CD4-positive, alpha-beta T cell treated with Interleukin-17A for 1 hour (primary cell): ENCODE measurements at regions not wholly inside any gene's neighbourhood (a gene's known extent, or its start where the extent isn't known, plus 50 kb on each side); places are given as distances from the start of the nearest gene placed in this dataset.

Source experiments
- DNase-seq: peaks from one replicate; pipeline ENCODE4 v3.0.0-alpha.2; 2020

GRCh38 chr20:11101696-11102095 lies 427.9 kb upstream of the JAG1 start:
- no peak for DNase-seq

DNA sequence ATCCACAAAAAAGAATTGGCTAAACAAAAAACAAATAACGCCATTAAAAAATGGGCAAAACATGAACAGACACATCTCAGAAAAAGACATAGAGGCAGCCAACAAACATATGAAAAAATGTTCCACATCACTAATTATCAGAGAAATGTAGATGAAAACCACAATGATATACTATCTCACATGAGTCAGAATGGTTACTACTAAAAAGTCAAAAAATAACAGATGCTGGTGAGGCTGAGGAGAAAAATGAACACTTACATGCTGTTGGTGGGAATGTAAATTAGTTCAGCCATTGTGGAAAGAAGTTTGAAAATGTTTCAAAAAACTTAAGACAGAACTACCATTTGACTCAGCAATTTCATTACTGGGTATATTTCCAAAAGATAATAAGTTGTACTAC lies 430.1 kb upstream of the JAG1 start:
- no peak for DNase-seq

DNA sequence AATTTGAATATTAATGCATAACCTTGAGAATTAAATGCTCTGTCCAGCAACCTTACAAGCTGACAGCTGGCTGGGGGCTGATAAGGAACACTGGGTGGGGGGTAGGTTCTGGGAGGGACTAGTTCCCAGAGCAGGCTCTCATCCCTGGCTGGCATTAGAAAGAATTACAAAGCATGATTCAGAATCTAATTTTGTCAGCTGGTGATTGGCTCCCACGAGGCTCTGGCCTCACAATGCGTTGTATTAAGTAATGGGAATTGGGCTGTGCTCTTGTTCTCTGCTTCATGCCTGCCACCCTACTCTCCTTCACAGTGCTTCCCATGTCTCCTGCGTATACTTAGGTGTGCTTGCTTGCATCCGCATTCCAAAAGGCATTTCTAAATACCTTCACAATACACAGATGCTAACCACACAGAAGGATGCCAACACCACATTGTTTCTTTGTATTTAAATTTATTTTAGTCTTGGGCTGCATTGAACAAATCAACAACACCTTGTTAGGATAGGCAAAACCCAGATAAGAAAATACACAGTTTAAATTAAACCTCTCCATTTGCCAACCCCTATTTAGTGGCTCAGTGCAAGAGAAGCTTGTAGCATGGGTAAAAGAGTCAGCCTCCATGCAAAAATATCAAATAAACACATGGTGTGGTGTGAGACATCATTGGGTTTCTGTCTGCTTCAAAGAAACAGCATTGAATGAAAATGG lies 434.5 kb upstream of the JAG1 start:
- no peak for DNase-seq

DNA sequence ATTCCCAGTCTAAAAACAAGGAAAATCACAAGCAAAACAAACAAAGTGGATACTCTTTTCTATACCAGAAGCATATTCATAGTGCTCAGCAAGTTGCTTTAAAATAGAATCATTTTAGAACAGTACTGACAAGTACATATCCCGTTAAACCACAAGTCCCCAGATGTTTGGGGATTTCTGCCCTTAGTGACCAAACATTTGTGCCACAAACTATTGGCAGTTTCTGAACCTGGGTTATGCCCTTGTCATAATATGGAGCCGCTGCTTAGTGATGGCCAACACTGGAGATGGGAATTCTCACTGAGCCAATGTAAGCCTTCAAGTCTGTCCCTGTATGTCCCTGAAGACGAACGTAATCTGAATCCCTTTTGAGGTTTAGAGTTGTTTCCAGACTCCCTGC lies 436.7 kb upstream of the JAG1 start:
- DNase-seq: no peak

DNA sequence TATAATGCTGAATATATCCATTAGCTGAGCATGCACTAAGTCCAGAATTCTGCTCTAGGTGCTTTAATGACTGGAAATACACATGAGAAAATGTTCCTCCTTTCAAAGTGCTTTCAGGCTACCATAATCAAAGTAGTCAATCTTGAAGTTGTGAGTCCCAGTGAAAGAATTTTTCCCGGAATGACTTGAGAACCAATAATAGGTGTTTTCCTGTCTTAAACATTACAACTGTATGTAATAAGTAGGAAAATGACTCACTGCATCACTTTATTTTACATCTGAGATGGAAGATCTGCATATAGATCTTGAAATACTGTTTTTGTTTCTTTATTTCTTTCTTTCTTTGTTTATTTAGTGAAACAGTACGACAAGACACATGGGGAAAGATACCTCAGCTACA lies 437.4 kb upstream of the JAG1 start:
- DNase-seq: no peak

GRCh38 chr20:11112832-11113231 lies 439.0 kb upstream of the JAG1 start:
- no peak for DNase-seq

DNA sequence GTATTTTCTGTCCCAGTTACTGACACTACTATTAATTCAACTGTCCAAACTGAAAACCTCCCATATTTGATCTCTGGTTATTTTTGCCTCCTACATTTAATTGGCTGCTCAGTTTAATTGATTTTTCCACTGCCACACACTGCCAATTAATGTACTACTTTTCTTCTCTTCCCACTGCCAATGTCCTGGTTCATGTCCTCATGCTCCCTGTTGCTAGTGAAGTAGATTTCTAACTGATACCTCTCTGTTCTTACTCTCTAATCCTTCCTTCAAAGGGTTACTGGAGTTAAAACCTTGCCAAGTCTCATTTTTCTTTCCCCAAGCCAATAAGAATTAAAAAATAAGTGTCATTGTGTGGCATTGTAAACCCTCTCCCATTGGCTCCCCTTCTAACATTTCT lies 440.6 kb upstream of the JAG1 start:
- no peak for DNase-seq

GRCh38 chr20:11117808-11118528 lies 444.2 kb upstream of the JAG1 start:
- no peak for DNase-seq

- DNase-seq: no peak
These were observed 445.1 kb upstream of the JAG1 start for GRCh38 chr20:11118802-11119380.

GRCh38 chr20:11119573-11119972 lies 445.8 kb upstream of the JAG1 start:
- DNase-seq: no peak

DNA sequence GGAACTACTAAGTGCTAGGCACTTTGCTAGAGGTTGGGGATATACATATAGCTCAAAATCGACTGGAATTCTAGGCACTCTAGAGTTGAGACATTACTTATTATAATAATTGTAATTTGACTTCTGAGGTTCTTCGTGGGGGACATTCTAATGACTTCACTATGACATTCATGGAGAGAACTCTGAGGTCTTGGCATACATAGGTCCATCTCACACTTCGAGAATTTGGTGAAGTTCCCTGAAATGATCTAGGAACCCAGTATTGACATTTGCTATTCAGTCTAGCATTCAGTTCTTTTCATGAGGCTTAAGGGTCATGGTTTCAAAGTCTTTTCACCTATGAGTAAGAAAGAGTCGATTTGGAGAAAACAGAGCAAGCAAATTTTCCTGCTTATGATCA lies 446.6 kb upstream of the JAG1 start:
- no peak for DNase-seq

GRCh38 chr20:11124849-11125505 lies 451.2 kb upstream of the JAG1 start:
- no peak for DNase-seq

DNA sequence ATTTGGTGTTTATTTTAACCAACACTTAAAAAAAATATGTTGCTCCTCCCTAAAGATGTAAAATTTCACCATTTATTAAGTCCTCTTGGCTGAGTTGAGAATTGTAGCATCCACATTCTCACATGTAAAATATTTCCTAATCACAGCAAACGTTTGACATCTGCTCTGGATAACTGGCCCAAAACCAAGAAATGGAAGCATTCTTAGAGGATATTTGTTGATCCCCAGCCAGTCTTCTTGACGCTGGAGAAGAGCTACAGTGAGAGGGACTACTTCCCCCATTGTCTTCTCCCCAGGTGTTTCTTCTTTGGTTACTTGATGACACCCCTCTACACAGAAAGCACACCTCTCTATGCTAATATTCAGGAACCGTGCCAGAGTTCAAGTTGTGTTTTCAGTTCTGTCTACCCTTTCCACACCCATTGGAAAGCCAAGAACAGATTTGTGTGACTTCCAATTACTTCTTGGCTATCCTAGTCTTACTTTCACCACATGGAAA lies 454.5 kb upstream of the JAG1 start:
- DNase-seq: no peak

- no peak for DNase-seq
These were observed 454.9 kb upstream of the JAG1 start for GRCh38 chr20:11128721-11129120.

DNA sequence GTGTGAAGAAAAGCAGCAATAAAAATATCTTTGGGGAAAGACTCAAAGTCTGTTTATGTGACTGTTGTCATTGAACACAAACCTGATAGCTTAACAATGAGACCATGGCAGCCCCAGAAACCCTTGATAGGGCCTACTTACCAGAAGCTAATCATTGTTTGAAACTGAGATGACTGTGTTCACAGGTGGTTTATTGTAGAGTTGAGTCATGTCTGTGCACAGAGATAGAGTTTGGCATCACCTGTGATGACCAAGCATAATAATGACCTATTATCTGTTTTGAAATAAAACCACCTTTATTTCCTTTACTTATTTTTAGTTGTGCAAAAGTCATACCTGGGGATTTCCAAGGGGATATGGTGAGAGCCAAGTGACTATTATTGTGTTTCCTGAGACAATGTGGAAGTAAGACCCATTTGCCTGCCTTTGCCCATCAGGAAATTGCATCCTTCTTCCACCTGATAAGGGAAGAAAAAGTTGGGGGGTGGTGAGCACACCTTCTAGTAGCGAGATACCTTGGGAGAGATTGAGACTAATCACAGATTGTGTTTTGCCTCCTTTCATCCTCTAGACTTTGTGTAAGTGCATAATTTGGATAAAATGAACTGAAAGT lies 456.9 kb upstream of the JAG1 start:
- no peak for DNase-seq

GRCh38 chr20:11132819-11133415 lies 459.1 kb upstream of the JAG1 start:
- DNase-seq: no peak

- no peak for DNase-seq
These were observed 462.9 kb upstream of the JAG1 start for GRCh38 chr20:11136691-11137090.

DNA sequence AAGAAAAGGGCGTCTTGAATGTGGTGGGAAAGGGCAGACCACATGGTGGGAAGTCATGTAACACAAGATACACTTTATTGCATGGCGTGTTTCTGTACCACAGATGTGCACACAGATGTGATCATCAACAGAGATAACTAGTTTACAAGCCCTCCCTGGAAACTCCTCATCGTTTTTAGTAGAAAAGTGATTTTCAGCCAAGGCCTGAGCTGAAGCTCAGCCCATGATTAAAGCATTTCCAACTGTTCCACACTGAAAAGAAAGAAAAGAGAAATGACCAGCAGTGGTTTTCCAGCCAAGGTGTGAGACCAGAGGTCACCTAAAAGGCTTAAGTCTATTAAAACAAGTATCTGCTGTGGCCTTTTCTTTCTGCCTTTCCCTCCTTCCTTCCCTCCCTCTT lies 463.9 kb upstream of the JAG1 start:
- no peak for DNase-seq

DNA sequence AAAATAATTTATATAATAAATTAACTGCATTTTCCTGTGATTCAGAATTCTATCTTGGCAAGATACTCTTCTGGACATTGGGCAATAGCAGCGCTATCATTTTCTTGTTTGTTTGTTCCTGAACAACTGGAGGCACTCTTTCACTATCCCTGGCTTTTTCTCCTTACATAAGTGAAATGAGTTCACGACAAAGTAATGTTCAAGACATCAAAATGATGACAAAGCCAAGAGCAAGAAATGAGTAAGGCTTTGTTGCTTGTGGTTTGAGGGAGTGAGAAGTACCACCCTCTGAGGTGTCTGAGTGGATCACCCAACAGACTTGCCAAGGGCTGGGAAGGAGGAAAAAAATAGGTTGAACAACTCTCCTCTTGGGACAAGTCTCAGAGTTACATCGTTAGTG lies 466.6 kb upstream of the JAG1 start:
- DNase-seq: no peak

GRCh38 chr20:11143481-11143880 lies 469.7 kb upstream of the JAG1 start:
- DNase-seq: no peak

- no peak for DNase-seq
These were observed 470.5 kb upstream of the JAG1 start for GRCh38 chr20:11144114-11144950.

GRCh38 chr20:11145616-11146015 lies 471.8 kb upstream of the JAG1 start:
- DNase-seq: no peak
